Heart right ventricle (tissue), 16 donors: ENCODE measurements at regions not wholly inside any gene's neighbourhood (a gene's known extent, or its start where the extent isn't known, plus 50 kb on each side); places are given as distances from the start of the nearest gene placed in this dataset.

Experiments
- ATAC-seq, 8 donors: fragments of 200-7000 bp; cut with Tn5 transposase; one replicate each; pipeline ENCODE4 v1.9.1; 2020; ENCODE audit warnings: mild to moderate bottlenecking in 8 of 8, moderate library complexity in 8 of 8, moderate number of reproducible peaks in 1 of 8
- DNase-seq, 2 donors: peaks; one replicate each; pipeline ENCODE4 v3.0.0-alpha.2; 2020
- H3K27ac ChIP-seq, 10 donors: fragments of 200-600 bp; sonication (generic) in 2 of 10; one replicate each; pipeline versions ENCODE4 v1.5.0 to v1.8.0; 2020 to 2022; ENCODE audit warnings: mild to moderate bottlenecking in 3 of 10
- H3K27me3 ChIP-seq, 7 donors: fragments of 200-600 bp; one replicate each; pipeline ENCODE4 v1.8.0; 2021 to 2022; ENCODE audit warnings: mild to moderate bottlenecking in 2 of 7
- H3K36me3 ChIP-seq, 9 donors: fragments of 200-600 bp; sonication (generic) in 1 of 9; one replicate each; pipeline versions ENCODE4 v1.5.0 to v1.8.0; 2020 to 2022; ENCODE audit warnings: mild to moderate bottlenecking in 2 of 9
- H3K4me1 ChIP-seq, 9 donors: fragments of 200-600 bp; sonication (generic) in 1 of 9; one replicate each; pipeline versions ENCODE4 v1.5.0 to v1.8.0; 2020 to 2022; ENCODE audit warnings: mild to moderate bottlenecking in 4 of 9
- H3K4me3 ChIP-seq, 10 donors: fragments of 200-600 bp; sonication (generic) in 2 of 10; one replicate each; pipeline versions ENCODE4 v1.5.0 to v1.8.0; 2020 to 2022; ENCODE audit warnings: mild to moderate bottlenecking in 7 of 10, moderate library complexity in 2 of 10
- H3K9me3 ChIP-seq, 11 donors: fragments of 200-600 bp in 10 of 11; sonication (generic) in 2 of 11; one replicate each; pipeline versions ENCODE4 v1.5.0 to v1.8.0; 2013 to 2022; ENCODE audit warnings: mild to moderate bottlenecking in 2 of 11, control low read depth in 1 of 11, moderate library complexity in 1 of 11
- CTCF ChIP-seq, 9 donors: fragments of 200-600 bp; sonication (generic) in 2 of 9; IDR thresholded peaks; one replicate each; pipeline versions ENCODE4 v1.5.0 to v1.8.0; 2021 to 2022; ENCODE audit warnings: antibody characterized with exemption in 9 of 9, mild to moderate bottlenecking in 5 of 9, moderate library complexity in 1 of 9
- WGBS, 2 donors: extraction: QIAGEN DNeasy Blood & Tissue Kit; methylation state at CpG; one replicate each; pipeline ENCODE4 v1.1.7; 2013; ENCODE audit warnings: inconsistent platforms in 1 of 2; 5-methylcytosine and 5-hydroxymethylcytosine counted together
- intact Hi-C, 10 donors: fragments of 100-400 bp; cut with DNase I; formaldehyde crosslinking; loops; one replicate each; pipeline versions ENCODE4 v1.11.1 to v1.14.2; 2022
- donor health status: Arrhythmogenic right ventricular cardiomyopathy.
- donor health status: ischemic (EF 13 %, LVEDD 7.1; RV severe dilation, severe dysfunction).
- donor health status: healthy with polysubstance abuse.
- donor health status: DM: no; HTN: yes; CAD: no.
- donor health status: DM: no; HTN: no; CAD: no.
- donor health status: ischemic (EF 25% LVEDD 6.9; RV normal size, moderate dysfunction).
- donor health status: ischemic (EF 25% LVEDD 5.7; RV mildly dilated, moderate dysfunction).
- donor health status: healthy.
- donor health status: DM: yes; HTN: yes; CAD: no.
- donor health status: Ischemic cardiomyopathy.
- donor health status: ischemic (EF 35%, LVEDD 5.7; RV mildly dilated, moderate dysfunction).
- donor health status: nonischemic (EF 11% LVEDD 7.7; RV severe dilation, severe dysfunction).
- donor health status: DM: yes; HTN: yes; CAD: no.
- donor health status: PGD.
- donor health status: ischemic (EF 29% LVEDD 5.4; RV normal size, mild dysfunction).
- donor health status: nonischemic (EF 23%, LVEDD 6.1; RV moderate dilation, normal function).

GRCh38 chr12:86662464-86662863 is 406.3 kb upstream of the MGAT4C start:
- 49 to 63% methylated on average over 1 of the region's 1 CpG for WGBS, 2 donors
- ATAC-seq, result no peak
- no peak overlapping the region for H3K4me3 ChIP-seq
- no peak overlapping the region for H3K27ac ChIP-seq
- no peak for DNase-seq
- no peaks in the 10 kb centered on the region for H3K9me3 ChIP-seq
- H3K4me1 ChIP-seq, result no peaks in the 10 kb centered on the region
- intact Hi-C loops, result no loop called here
- H3K27me3 ChIP-seq, result no peaks in the 10 kb centered on the region
- no peak for TF ChIP-seq CTCF (IDR thresholded peaks at IDR 0.05)
- H3K36me3 ChIP-seq, result no peaks in the 10 kb centered on the region

GRCh38 chr12:86660488-86661147 is 404.4 kb upstream of the MGAT4C start:
- Histone ChIP-seq H3K4me3 (no peak overlapping the region), H3K36me3 (no peaks in the 10 kb centered on the region), H3K9me3 (no peaks in the 10 kb centered on the region), H3K27ac (no peak overlapping the region), H3K27me3 (no peaks in the 10 kb centered on the region), H3K4me1 (no peaks in the 10 kb centered on the region)
- DNase-seq, result no peak
- no peak for TF ChIP-seq CTCF (IDR thresholded peaks at IDR 0.05)
- no peak for ATAC-seq
- intact Hi-C loops, result no loop called here
- 88 to 100% methylated on average over 1 of the region's 1 CpG for WGBS, 2 donors

GRCh38 chr12:86659985-86660384 is 403.8 kb upstream of the MGAT4C start:
- ATAC-seq (no peak), DNase-seq (no peak)
- Histone ChIP-seq H3K9me3 (no peaks in the 10 kb centered on the region), H3K36me3 (no peaks in the 10 kb centered on the region), H3K27ac (no peak overlapping the region), H3K4me1 (no peaks in the 10 kb centered on the region), H3K4me3 (no peak overlapping the region), H3K27me3 (no peaks in the 10 kb centered on the region)
- WGBS, 2 donors, result 75 to 80% methylated on average over 2 of the region's 2 CpGs
- intact Hi-C loops, result no loop called here
- TF ChIP-seq CTCF (IDR thresholded peaks at IDR 0.05), result no peak

GRCh38 chr12:86658303-86658702 is 402.1 kb upstream of the MGAT4C start:
- H3K9me3 ChIP-seq, result no peaks in the 10 kb centered on the region
- no peak overlapping the region for H3K27ac ChIP-seq
- DNase-seq (no peak), ATAC-seq (no peak)
- H3K36me3 ChIP-seq, result no peaks in the 10 kb centered on the region
- H3K4me3 ChIP-seq, result no peak overlapping the region
- no peaks in the 10 kb centered on the region for H3K27me3 ChIP-seq
- H3K4me1 ChIP-seq, result no peaks in the 10 kb centered on the region
- intact Hi-C loops, result no loop called here
- no peak for TF ChIP-seq CTCF (IDR thresholded peaks at IDR 0.05)
